ENCODE measurements at regions not wholly inside any gene's neighbourhood (a gene's known extent, or its start where the extent isn't known, plus 50 kb on each side); places are given as distances from the start of the nearest gene placed in this dataset.
A peak's percentile ranks its signal among the peaks of the same experiment; 100 is the strongest.

DNA sequence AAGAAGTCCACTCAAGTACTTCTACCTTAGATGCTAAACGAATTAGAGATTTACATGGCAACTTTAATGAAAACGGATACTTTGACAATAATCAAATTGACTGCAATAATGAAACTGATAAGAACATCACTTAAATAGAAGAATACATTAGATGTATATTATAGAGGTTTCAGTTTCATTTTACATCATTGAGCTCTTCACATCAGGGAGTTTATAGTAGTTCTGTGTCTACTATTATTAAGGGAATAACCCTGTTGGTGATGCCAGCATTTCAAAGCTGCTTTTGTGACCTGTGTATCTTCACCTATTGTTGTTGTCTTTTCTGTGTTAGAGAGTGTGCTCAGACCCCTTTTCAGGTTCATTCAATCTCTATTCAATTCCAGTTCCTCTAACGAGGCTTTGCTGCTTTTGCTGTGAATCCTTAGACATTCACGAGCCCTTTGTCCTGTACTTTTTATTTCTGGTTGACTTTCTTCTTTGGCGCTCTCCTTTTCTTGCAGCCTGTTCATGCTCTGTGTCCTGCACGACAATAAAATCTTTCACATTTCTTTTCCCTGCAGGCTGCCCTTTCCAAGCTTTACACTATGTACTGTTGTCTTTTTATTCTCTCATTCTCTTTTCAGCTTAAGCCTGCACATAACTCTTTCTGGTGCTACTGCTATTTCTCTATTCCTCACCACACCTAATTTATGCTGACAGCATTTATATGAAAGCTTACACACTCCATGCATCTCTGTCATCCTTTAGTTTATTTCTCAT, 232.1 kb downstream of the CPE start:
- DNase-seq (ENCODE audit: extremely low read depth, low read depth, low spot score) = no peak

DNA sequence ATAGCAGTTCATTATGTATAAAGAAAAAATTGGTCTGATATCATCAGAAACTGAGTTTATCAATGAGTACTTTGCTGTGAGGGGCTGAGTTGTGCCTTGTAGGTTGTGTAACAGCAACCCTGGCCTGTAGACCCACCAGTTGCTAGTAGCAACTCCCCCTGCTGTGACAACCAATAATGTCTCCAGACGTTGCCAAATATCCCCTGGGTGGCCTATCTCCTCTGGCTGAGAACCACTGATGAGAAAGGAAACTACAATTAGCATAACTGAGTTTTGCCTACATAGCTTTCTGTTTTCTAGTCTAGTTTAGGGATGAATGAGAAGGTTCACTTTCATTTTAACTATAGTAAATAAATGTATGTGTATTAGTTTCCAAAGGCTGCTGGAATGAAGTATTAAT, 234.1 kb downstream of the CPE start:
- DNase-seq (ENCODE audit: extremely low read depth, low read depth, low spot score) = no peak

DNA sequence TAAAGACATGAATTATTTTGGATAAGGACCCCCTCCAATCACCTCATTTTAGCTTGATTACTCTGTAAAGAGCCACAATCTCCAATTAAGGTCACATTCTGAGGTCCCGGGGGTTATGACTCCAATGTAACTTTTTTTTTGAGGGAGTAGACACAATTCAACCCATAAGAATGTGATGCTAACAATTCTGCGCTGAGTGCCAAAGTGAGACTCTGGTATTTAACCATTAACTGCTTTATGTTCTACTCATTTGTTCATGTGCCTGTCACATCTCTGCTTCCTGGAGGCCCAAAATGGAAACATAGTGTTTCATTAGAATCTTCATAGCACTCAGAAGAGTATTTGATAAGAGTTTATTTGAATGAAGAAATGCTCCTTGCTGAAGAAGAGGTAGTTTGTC, 234.8 kb downstream of the CPE start:
- DNase-seq (ENCODE audit: extremely low read depth, low read depth, low spot score) = no peak

DNA sequence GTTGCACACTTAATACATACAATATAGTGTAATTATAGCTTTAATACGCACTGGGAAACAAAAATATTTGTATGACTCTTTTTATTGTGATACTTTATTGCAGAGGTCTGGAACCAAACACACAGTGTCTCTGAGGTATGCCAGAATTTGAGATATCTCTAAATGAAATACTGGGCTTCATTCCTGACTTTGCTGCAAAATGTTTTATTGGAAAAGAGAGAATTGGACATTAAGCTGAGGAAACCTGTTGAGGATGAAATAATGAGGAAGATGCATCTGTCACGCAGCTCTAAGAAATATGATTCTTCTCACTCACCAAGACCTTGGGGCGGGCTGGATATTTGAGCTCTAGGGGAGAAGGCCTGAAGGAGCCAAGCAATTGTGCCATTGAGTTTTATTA, 242.1 kb downstream of the CPE start:
- no peak for DNase-seq (ENCODE audit: extremely low read depth, low read depth, low spot score)

DNA sequence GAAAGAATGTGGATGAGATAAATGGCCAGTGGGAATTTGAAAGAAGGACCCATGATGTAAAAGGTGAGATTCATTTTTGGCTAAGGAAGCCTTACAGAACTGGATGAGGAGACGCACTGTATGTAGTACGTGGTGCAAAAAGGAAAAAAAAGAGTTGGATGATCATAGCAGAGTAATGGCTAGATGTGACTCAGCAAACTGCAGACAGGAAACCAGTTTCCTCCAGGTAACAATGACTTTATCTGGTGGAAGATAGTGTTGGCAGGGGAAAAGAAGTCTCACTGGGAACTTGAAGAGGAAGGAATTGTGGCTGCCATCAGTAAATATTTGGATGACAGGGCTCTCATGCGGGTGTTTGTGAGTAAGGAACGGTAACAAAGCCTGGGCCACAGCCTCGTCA, 243.2 kb downstream of the CPE start:
- peak; percentile 72 for DNase-seq (ENCODE audit: extremely low read depth, low read depth, low spot score)

- DNase-seq (ENCODE audit: extremely low read depth, low read depth, low spot score) = no peak
Measured at GRCh38 chr4:165625281-165625680, 246.5 kb downstream of the CPE start.

DNA sequence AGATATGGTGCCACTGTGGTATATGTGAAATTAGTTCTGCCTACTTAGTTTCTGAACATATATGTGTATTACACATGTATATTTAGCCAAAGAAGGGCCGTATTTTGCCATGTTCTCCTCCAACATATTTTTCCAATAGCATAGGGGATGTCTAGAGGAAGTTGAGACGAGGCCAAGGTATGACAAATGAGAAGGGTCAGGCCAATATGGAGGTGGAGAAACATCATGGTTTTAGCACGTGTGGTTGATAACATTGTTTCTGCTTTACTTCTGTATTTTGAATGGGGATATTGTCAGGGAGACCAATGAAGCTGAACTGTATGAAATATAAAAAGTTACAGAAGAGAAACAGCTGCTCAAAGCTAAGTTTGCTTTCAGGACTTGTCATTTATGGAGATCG, 246.7 kb upstream of the TLL1 start:
- no peak for DNase-seq (ENCODE audit: extremely low read depth, low read depth, low spot score)

DNA sequence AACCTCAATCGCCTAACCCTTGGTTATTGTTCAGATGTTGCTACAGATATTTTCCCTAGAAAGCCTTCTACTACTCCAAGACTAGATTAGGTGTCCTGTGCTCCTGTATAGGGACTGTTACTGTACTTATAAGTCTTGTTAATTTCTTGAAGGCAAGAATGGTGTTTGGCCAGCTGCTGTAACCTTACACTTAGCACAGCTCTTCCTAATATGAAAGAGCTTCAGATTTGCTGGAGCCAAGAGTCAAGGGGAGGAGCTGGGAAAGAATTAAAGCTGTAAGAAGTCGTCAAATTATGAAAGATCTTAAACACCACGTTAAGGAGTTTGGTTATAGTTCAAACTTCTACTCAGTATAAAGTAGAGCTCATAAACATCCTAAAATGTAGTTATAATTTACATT, 245.9 kb upstream of the TLL1 start:
- no peak for DNase-seq (ENCODE audit: extremely low read depth, low read depth, low spot score)

GRCh38 chr4:165627548-165627947, 245.5 kb upstream of the TLL1 start:
- DNase-seq (ENCODE audit: extremely low read depth, low read depth, low spot score) = no peak

- no peak for DNase-seq (ENCODE audit: extremely low read depth, low read depth, low spot score)
Measured at GRCh38 chr4:165628572-165628971, 244.5 kb upstream of the TLL1 start.

DNA sequence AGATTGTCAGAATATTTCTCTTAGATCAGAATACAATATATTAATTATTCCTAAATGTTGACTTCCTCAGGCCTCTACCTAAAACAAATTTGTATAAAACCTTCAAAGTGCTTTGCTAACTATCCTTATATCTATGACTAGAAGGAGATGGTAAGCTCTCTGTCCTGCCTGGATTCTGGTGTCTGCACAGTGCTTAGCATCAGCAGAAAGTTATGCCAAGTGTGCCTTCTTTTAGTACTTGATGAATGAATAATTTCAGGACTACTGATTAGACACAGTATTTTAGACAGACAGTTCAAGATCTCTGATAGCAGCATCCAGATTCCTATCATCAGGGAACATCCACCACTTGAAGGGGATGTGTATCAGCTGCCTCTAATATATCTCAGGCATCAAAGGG, 242.4 kb upstream of the TLL1 start:
- DNase-seq (ENCODE audit: extremely low read depth, low read depth, low spot score) = no peak

- DNase-seq (ENCODE audit: extremely low read depth, low read depth, low spot score) = no peak
Measured at GRCh38 chr4:165631208-165631894, 241.7 kb upstream of the TLL1 start.

DNA sequence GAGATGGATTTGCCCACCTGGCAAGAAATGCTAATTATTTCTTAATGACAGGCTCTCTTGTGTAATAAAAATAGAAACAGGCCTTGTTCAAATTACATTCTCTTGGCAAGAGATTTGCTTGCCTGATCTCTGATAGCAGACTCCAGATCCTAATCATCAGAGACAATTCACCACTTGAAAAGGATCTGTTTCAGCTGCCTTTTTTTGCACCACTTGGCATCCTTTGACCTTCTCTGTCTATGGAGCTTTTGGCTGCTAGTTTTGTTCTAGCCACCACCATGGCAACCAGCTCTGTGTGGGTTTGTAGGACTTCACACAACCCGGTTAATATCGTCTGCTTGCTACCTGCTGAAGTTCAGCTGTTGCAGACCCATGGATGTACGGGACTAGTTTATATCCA, 241.1 kb upstream of the TLL1 start:
- no peak for DNase-seq (ENCODE audit: extremely low read depth, low read depth, low spot score)

GRCh38 chr4:165634766-165635165, 238.3 kb upstream of the TLL1 start:
- DNase-seq (ENCODE audit: extremely low read depth, low read depth, low spot score) = no peak

DNA sequence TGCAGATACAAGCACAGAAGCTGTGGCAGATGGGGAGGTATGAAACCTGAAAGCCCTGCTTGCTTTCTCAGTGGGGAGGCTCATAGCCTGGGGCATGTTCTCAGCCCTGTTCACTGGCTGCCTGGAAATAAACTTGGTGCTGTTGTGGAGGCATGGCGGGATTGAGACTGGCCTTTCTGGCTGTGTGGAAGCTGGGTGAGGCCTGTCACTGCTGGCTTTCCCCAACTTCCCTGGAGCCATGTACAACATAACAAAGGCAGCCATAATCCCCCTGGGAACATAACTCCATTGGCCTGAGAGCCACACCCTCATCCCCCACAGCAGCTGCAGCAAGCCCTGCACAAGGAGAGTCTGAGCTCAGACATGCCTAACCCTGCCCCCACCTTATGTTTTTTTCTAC, 237.7 kb upstream of the TLL1 start:
- no peak for DNase-seq (ENCODE audit: extremely low read depth, low read depth, low spot score)

- no peak for DNase-seq (ENCODE audit: extremely low read depth, low read depth, low spot score)
Measured at GRCh38 chr4:165635951-165636350, 237.1 kb upstream of the TLL1 start.

GRCh38 chr4:165651901-165652300, 221.1 kb upstream of the TLL1 start:
- no peak for DNase-seq (ENCODE audit: extremely low read depth, low read depth, low spot score)

- no peak for DNase-seq (ENCODE audit: extremely low read depth, low read depth, low spot score)
Measured at GRCh38 chr4:165654556-165654955, 218.5 kb upstream of the TLL1 start.

GRCh38 chr4:165656399-165656798, 216.6 kb upstream of the TLL1 start:
- no peak for DNase-seq (ENCODE audit: extremely low read depth, low read depth, low spot score)

GRCh38 chr4:165656829-165657490, 216.1 kb upstream of the TLL1 start:
- DNase-seq (ENCODE audit: extremely low read depth, low read depth, low spot score) = no peak

DNA sequence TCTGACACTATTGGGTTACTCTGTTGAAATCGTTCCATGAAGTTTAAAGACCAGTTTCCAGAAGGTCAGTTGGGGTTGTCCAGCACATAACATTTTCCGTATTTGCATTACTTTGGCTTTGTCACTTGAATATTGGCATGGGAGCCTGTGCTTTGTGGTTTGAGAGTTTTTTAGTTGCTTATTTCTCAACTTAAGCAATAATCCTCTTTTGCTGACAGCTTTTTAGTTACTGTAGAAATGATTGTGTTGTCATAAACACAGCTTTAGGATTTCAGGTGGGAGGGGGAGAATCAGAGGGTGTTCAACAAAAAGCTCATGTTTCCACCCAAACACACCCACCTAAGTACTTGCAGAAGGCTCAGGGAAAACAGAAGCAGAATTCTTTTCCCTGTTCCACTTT, 210.7 kb upstream of the TLL1 start:
- no peak for DNase-seq (ENCODE audit: extremely low read depth, low read depth, low spot score)

DNA sequence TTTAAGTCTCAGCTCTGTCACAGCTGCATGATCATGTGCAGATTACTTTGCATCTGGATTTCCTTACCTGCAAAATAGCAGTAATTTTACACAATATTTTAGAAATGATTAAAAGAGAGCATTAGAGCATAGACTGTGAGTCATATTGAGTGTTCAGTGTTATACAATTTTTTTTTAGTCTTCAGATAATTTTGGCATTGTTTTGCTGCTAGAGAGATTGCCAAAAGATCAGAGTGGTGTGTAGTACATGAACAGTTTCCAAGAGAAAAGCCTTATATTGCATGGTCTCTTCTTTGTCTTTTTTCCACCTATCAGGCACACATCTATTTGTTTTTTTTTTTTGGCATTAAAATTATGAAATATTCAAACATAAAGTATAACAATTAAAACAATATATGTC, 209.6 kb upstream of the TLL1 start:
- no peak for DNase-seq (ENCODE audit: extremely low read depth, low read depth, low spot score)
